ENCODE measurements at regions not wholly inside any gene's neighbourhood (a gene's known extent, or its start where the extent isn't known, plus 50 kb on each side); places are given as distances from the start of the nearest gene placed in this dataset.
"Not testable (repeated sequence)": the region's sequence is repeated elsewhere in the genome, so short reads cannot be mapped to it uniquely, and the experiment has no call there.

DNA sequence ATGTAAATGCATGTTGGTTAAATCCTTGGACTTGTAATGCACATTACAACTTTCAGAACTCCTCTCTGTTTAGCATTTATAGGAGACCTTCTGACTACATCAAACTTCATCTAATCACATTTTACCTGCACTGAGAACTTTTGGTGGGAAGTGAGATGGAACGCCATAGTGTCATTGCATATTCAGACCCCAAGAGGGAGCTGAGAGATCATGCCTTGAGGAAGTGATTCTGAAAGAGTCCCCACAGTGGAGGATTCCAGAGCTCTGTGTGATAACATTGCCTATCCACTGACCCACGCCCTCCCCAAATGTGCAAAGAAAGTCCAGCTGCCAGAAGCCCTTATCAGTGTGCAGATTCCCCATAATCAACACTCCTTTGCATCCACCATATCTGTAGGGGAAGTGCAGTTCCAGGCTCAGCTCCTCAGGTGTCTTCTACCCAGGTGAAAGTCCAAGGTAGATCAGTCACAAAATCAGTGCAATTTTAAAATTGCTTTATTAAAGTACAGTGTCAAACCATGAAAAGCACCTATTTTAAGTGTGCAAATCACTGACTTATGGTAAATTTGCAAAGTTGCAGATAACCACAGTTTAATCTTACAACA lies 212.4 kb downstream of the RPIA start:
- H3K4me3 ChIP-seq (ENCODE audit: low read depth in 1 of 5, low read length in 5 of 5) = no peak overlapping the region
- no peak overlapping the region for H3K27ac ChIP-seq (ENCODE audit: low read depth, low read length)
- H3K36me3 ChIP-seq (ENCODE audit: control insufficient read depth in 5 of 5, insufficient read depth in 5 of 5, low read length in 5 of 5) = no peaks in the 10 kb centered on the region
- H3K9me3 ChIP-seq (ENCODE audit: control insufficient read depth in 5 of 5, low read length in 5 of 5) = peaks cover 0 to 3% (median 0%) of the 10 kb centered on the region in 5 donors
- no peak overlapping the region for H3K9ac ChIP-seq (ENCODE audit: low read length in 5 of 5)
- H3K4me1 ChIP-seq (ENCODE audit: control insufficient read depth in 5 of 5, insufficient read depth in 5 of 5, low read length in 5 of 5) = no peaks in the 10 kb centered on the region
- peaks cover 0 to 4% (median 0%) of the 10 kb centered on the region in 5 donors for H3K27me3 ChIP-seq (ENCODE audit: control insufficient read depth in 5 of 5, insufficient read depth in 4 of 5, low read length in 5 of 5)

DNA sequence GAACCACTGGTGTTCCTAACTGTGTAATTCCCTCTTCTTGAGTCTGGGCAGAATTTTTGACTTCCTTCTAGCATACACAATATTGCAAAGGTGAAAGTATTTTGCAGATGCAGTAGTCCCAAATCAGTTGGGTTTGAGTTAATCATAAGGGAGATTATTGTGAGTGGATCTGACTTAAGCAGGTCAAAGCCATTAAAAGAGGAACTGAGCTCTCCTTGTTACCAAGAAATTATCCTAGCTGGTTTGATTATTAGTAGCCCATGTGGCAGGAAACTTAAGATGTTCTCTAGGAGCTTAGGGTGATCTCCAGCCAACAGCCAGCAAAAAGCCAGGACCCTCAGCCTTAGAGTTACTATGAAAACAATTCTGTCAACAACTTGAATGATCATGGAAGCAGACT lies 221.8 kb downstream of the RPIA start:
- Histone ChIP-seq H3K9me3 (ENCODE audit: control insufficient read depth in 5 of 5, low read length in 5 of 5) (no peaks in the 10 kb centered on the region), H3K36me3 (ENCODE audit: control insufficient read depth in 5 of 5, insufficient read depth in 5 of 5, low read length in 5 of 5) (no peaks in the 10 kb centered on the region), H3K9ac (ENCODE audit: low read length in 5 of 5) (no peak overlapping the region), H3K27ac (ENCODE audit: low read depth, low read length) (no peak overlapping the region), H3K4me3 (ENCODE audit: low read depth in 1 of 5, low read length in 5 of 5) (no peak overlapping the region), H3K27me3 (ENCODE audit: control insufficient read depth in 5 of 5, insufficient read depth in 4 of 5, low read length in 5 of 5) (no peaks in the 10 kb centered on the region), H3K4me1 (ENCODE audit: control insufficient read depth in 5 of 5, insufficient read depth in 5 of 5, low read length in 5 of 5) (no peaks in the 10 kb centered on the region)

DNA sequence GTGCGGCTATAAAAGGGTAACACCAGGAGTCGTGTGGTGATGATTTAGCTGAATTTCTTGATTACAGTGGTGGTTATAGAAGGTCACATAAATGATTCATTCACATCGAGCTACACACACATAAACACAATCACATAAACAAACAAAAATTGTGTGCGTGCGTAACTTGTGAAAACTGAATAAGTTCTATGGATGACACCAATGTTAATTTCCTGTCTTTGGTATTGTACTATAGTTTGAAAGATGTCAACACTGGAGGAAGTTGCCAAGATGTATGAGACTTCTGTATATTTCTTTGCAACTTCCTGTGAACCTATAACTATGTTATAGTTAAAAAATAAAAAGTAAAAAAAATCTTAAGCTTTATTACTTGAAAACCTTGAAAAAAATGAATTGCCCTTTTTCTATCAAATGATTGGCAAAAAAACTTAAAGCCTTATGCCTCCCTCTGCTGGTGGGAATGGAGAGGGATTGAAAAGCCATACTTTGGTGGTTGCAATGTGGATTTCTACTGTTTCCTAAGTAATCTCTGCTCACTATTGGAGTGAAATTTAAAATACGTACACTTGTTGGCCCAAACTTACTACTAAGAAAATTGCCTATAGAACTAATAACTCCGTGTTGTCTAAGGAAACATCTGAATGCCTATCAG lies 227.7 kb downstream of the RPIA start:
- H3K4me1 ChIP-seq (ENCODE audit: control insufficient read depth in 5 of 5, insufficient read depth in 5 of 5, low read length in 5 of 5) = no peaks in the 10 kb centered on the region
- H3K9ac ChIP-seq (ENCODE audit: low read length in 5 of 5) = no peak overlapping the region
- no peaks in the 10 kb centered on the region for H3K27me3 ChIP-seq (ENCODE audit: control insufficient read depth in 5 of 5, insufficient read depth in 4 of 5, low read length in 5 of 5)
- no peak overlapping the region for H3K27ac ChIP-seq (ENCODE audit: low read depth, low read length)
- no peaks in the 10 kb centered on the region for H3K36me3 ChIP-seq (ENCODE audit: control insufficient read depth in 5 of 5, insufficient read depth in 5 of 5, low read length in 5 of 5)
- no peak overlapping the region for H3K4me3 ChIP-seq (ENCODE audit: low read depth in 1 of 5, low read length in 5 of 5)
- no peaks in the 10 kb centered on the region for H3K9me3 ChIP-seq (ENCODE audit: control insufficient read depth in 5 of 5, low read length in 5 of 5)

DNA sequence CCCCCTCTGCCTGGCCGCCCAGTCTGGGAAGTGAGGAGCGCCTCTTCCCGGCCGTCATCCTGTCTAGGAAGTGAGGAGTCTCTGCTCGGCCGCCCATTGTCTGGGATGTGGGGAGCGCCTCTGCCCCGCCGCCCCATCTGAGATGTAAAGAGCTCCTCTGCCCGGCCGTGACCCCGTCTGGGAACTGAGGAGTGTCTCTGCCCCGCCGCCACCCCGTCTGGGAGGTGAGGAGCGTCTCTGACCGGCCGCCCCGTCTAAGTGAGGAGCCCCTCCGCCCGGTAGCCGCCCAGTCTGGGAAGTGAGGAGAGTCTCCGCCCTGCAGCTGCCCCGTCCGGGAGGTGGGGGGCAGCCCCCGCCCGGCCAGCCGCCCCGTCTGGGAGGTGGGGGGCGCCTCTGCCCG lies 228.9 kb downstream of the RPIA start:
- not testable (repeated sequence) for H3K36me3 ChIP-seq (ENCODE audit: control insufficient read depth in 5 of 5, insufficient read depth in 5 of 5, low read length in 5 of 5); H3K4me1 ChIP-seq (ENCODE audit: control insufficient read depth in 5 of 5, insufficient read depth in 5 of 5, low read length in 5 of 5); H3K4me3 ChIP-seq (ENCODE audit: low read depth in 1 of 5, low read length in 5 of 5); H3K27ac ChIP-seq (ENCODE audit: low read depth, low read length); H3K9ac ChIP-seq (ENCODE audit: low read length in 5 of 5); H3K27me3 ChIP-seq (ENCODE audit: control insufficient read depth in 5 of 5, insufficient read depth in 4 of 5, low read length in 5 of 5); H3K9me3 ChIP-seq (ENCODE audit: control insufficient read depth in 5 of 5, low read length in 5 of 5)

DNA sequence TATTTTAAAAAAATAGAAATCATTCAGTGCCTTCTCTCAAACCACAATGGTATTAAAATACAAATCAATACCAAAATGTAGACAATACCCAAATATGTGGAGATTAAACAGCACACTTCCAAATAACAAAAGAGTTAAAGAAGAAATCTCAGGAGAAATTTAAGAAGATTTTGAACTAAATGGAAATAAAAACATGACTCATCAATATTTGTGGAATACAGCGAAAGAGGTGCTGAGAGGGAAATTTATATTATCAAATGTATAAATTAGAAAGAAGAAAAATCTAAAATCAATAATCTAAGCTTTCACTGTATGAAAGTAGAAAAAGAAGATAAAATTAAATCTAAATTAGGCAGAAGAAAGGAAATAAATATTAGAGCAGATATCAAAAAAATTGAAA lies 233.1 kb downstream of the RPIA start:
- Histone ChIP-seq H3K4me3 (ENCODE audit: low read depth in 1 of 5, low read length in 5 of 5) (no peak overlapping the region), H3K9me3 (ENCODE audit: control insufficient read depth in 5 of 5, low read length in 5 of 5) (no peaks in the 10 kb centered on the region), H3K4me1 (ENCODE audit: control insufficient read depth in 5 of 5, insufficient read depth in 5 of 5, low read length in 5 of 5) (no peaks in the 10 kb centered on the region), H3K9ac (ENCODE audit: low read length in 5 of 5) (no peak overlapping the region), H3K36me3 (ENCODE audit: control insufficient read depth in 5 of 5, insufficient read depth in 5 of 5, low read length in 5 of 5) (no peaks in the 10 kb centered on the region), H3K27ac (ENCODE audit: low read depth, low read length) (no peak overlapping the region), H3K27me3 (ENCODE audit: control insufficient read depth in 5 of 5, insufficient read depth in 4 of 5, low read length in 5 of 5) (no peaks in the 10 kb centered on the region)

DNA sequence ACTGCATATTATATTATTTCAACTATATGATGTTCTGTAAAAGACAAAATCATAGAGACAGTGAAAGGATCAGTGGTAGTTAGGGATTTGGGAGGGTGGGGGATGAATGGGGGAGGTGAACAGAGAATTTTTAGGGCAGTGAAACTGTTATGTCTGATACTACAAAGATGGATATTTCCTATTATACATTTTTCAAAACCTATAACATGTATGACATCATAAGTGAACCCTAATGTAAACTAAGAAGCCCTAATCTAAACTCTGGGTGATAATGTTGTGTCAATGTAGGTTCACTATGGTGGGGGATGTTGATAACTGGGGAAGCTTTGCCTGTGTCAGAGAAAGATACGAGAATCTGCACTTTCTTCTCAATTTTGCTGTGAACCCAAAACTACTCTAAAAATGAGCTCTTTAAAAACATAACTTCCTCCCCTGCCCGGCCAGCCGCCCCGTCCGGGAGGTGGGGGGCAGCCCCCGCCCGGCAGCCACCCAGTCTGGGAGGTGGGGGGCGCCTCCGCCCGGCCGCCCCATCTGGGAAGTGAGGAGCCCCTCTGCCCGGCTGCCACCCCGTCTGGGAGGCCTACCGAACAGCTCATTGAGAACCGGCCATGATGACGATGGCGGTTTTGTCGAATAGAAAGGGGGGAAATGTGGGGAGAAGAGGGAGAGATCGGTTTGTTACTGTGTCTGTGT lies 234.4 kb downstream of the RPIA start:
- H3K27ac ChIP-seq (ENCODE audit: low read depth, low read length) = no peak overlapping the region
- no peaks in the 10 kb centered on the region for H3K4me1 ChIP-seq (ENCODE audit: control insufficient read depth in 5 of 5, insufficient read depth in 5 of 5, low read length in 5 of 5)
- H3K9ac ChIP-seq (ENCODE audit: low read length in 5 of 5) = no peak overlapping the region
- H3K4me3 ChIP-seq (ENCODE audit: low read depth in 1 of 5, low read length in 5 of 5) = no peak overlapping the region
- H3K9me3 ChIP-seq (ENCODE audit: control insufficient read depth in 5 of 5, low read length in 5 of 5) = no peaks in the 10 kb centered on the region
- H3K27me3 ChIP-seq (ENCODE audit: control insufficient read depth in 5 of 5, insufficient read depth in 4 of 5, low read length in 5 of 5) = no peaks in the 10 kb centered on the region
- H3K36me3 ChIP-seq (ENCODE audit: control insufficient read depth in 5 of 5, insufficient read depth in 5 of 5, low read length in 5 of 5) = no peaks in the 10 kb centered on the region

DNA sequence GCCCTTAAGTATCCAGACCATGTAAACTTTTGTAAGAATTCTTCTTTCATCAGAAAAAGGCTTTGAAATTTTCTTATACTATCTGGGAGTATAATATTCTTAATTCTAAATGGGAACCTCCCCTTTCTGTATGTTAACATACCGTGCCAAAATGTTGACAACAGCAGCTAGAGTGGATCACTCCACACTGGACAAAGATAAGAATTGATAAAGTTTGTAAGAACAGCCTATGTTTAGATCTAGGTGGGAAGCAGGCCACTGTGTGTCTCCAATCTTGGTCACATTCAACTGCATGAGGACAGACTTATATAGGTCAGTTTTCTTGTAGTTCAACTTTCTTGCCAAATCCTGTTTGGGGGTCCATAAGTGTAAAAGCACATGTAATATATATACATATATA lies 235.7 kb downstream of the RPIA start:
- no peaks in the 10 kb centered on the region for H3K36me3 ChIP-seq (ENCODE audit: control insufficient read depth in 5 of 5, insufficient read depth in 5 of 5, low read length in 5 of 5)
- no peak overlapping the region for H3K9ac ChIP-seq (ENCODE audit: low read length in 5 of 5)
- no peak overlapping the region for H3K27ac ChIP-seq (ENCODE audit: low read depth, low read length)
- no peaks in the 10 kb centered on the region for H3K4me1 ChIP-seq (ENCODE audit: control insufficient read depth in 5 of 5, insufficient read depth in 5 of 5, low read length in 5 of 5)
- no peaks in the 10 kb centered on the region for H3K27me3 ChIP-seq (ENCODE audit: control insufficient read depth in 5 of 5, insufficient read depth in 4 of 5, low read length in 5 of 5)
- H3K9me3 ChIP-seq (ENCODE audit: control insufficient read depth in 5 of 5, low read length in 5 of 5) = no peaks in the 10 kb centered on the region
- no peak overlapping the region for H3K4me3 ChIP-seq (ENCODE audit: low read depth in 1 of 5, low read length in 5 of 5)

DNA sequence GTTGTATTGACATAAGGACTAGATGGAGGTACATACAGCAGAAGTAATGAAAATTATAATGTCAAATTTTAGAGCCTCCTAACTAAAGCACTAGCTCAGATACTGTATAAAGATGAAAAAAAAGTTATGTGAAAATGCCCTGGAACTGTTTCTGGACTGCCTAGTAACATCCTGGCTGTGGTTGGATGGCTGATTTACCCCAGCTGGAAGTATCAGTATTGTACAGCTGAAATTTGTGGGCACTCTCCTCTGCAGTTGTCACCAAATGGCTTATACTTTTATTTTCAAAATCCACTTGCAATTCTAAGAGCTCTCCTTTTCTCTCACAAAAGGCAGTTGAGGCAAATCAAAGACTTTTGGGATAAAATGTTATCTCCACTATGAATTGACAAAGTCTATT lies 239.2 kb downstream of the RPIA start:
- H3K27ac ChIP-seq (ENCODE audit: low read depth, low read length) = no peak overlapping the region
- H3K9ac ChIP-seq (ENCODE audit: low read length in 5 of 5) = no peak overlapping the region
- peaks cover 0 to 5% (median 0%) of the 10 kb centered on the region in 5 donors for H3K4me1 ChIP-seq (ENCODE audit: control insufficient read depth in 5 of 5, insufficient read depth in 5 of 5, low read length in 5 of 5)
- H3K27me3 ChIP-seq (ENCODE audit: control insufficient read depth in 5 of 5, insufficient read depth in 4 of 5, low read length in 5 of 5) = no peaks in the 10 kb centered on the region
- H3K9me3 ChIP-seq (ENCODE audit: control insufficient read depth in 5 of 5, low read length in 5 of 5) = no peaks in the 10 kb centered on the region
- no peak overlapping the region for H3K4me3 ChIP-seq (ENCODE audit: low read depth in 1 of 5, low read length in 5 of 5)
- H3K36me3 ChIP-seq (ENCODE audit: control insufficient read depth in 5 of 5, insufficient read depth in 5 of 5, low read length in 5 of 5) = no peaks in the 10 kb centered on the region

DNA sequence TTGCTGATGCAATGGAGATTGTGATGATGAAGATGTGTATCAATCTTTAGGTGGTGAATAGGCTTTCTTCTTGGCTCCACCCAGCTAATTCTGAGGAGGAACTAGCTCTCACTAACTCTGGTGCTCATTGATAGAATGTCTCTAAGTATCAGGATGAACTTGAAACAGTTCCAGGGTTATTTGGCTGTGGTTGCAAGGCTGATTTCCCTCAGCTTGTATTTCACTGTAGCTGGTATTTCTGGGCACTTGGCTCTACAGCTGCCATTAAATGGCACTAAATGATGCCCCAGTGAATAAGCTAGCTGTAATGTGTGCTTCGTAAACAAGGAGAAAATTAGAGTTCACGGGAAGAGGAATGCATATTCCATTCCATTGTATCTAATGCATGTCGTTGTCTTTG lies 241.2 kb downstream of the RPIA start:
- no peaks in the 10 kb centered on the region for H3K27me3 ChIP-seq (ENCODE audit: control insufficient read depth in 5 of 5, insufficient read depth in 4 of 5, low read length in 5 of 5)

DNA sequence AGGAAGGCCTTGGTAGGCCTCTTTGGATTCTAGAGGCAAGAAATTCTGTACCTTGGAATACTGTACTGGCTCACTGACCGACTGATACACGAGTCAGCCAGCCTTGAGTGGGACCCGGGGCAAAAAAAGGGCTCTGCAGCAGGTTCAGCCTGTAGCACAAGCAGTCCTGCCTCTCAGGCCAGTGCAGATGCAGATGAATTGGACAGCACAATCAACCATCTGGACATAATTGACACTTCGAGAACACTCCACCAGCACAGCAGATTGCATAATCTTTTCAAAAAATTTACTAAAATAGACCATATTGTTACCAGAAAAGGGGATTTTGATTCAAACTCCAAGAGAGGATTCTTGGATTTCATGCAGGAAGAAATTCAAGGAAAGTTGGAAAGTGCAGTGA lies 241.6 kb downstream of the RPIA start:
- H3K27ac ChIP-seq (ENCODE audit: low read depth, low read length) = no peak overlapping the region
- H3K9me3 ChIP-seq (ENCODE audit: control insufficient read depth in 5 of 5, low read length in 5 of 5) = no peaks in the 10 kb centered on the region
- no peak overlapping the region for H3K9ac ChIP-seq (ENCODE audit: low read length in 5 of 5)
- H3K36me3 ChIP-seq (ENCODE audit: control insufficient read depth in 5 of 5, insufficient read depth in 5 of 5, low read length in 5 of 5) = no peaks in the 10 kb centered on the region
- H3K4me3 ChIP-seq (ENCODE audit: low read depth in 1 of 5, low read length in 5 of 5) = no peak overlapping the region
- peaks cover 0 to 5% (median 0%) of the 10 kb centered on the region in 5 donors for H3K4me1 ChIP-seq (ENCODE audit: control insufficient read depth in 5 of 5, insufficient read depth in 5 of 5, low read length in 5 of 5)
- no peaks in the 10 kb centered on the region for H3K27me3 ChIP-seq (ENCODE audit: control insufficient read depth in 5 of 5, insufficient read depth in 4 of 5, low read length in 5 of 5)

More for the DNA sequence above, 241.2 kb downstream of the RPIA start:
- no peak overlapping the region for H3K4me3 ChIP-seq (ENCODE audit: low read depth in 1 of 5, low read length in 5 of 5)
- H3K4me1 ChIP-seq (ENCODE audit: control insufficient read depth in 5 of 5, insufficient read depth in 5 of 5, low read length in 5 of 5) = peaks cover 0 to 5% (median 0%) of the 10 kb centered on the region in 5 donors
- no peaks in the 10 kb centered on the region for H3K36me3 ChIP-seq (ENCODE audit: control insufficient read depth in 5 of 5, insufficient read depth in 5 of 5, low read length in 5 of 5)
- H3K9me3 ChIP-seq (ENCODE audit: control insufficient read depth in 5 of 5, low read length in 5 of 5) = no peaks in the 10 kb centered on the region
- H3K9ac ChIP-seq (ENCODE audit: low read length in 5 of 5) = no peak overlapping the region
- H3K27ac ChIP-seq (ENCODE audit: low read depth, low read length) = no peak overlapping the region
